GM19455 (cell line): ENCODE measurements at regions not wholly inside any gene's neighbourhood (a gene's known extent, or its start where the extent isn't known, plus 50 kb on each side); places are given as distances from the start of the nearest gene placed in this dataset.

ENCODE experiments used
- ATAC-seq: cut with Tn5 transposase; IDR thresholded peaks from one replicate; pipeline ENCODE4 v1.9.1; 2021; ENCODE audit not compliant: unreplicated experiment

DNA sequence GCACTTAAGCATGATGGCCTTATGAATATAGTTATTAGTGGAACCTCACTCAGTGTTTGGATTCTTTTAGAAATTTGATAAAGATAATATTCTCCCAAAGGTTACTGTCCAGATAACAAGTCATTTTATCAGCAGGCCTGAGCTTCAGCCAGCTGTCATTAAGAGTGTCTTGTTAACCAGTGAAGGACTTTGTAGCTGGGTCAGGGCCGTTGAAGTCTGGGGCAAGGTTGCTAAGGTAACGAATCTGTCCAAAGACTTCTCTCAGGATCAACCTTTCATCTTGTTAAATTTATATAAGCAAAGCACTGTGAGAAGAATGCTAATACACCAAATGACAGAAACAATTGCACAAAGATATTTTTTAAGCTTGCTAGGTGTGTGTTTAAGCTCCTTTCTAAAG lies 271.3 kb upstream of the TMPO start:
- no peak for ATAC-seq

DNA sequence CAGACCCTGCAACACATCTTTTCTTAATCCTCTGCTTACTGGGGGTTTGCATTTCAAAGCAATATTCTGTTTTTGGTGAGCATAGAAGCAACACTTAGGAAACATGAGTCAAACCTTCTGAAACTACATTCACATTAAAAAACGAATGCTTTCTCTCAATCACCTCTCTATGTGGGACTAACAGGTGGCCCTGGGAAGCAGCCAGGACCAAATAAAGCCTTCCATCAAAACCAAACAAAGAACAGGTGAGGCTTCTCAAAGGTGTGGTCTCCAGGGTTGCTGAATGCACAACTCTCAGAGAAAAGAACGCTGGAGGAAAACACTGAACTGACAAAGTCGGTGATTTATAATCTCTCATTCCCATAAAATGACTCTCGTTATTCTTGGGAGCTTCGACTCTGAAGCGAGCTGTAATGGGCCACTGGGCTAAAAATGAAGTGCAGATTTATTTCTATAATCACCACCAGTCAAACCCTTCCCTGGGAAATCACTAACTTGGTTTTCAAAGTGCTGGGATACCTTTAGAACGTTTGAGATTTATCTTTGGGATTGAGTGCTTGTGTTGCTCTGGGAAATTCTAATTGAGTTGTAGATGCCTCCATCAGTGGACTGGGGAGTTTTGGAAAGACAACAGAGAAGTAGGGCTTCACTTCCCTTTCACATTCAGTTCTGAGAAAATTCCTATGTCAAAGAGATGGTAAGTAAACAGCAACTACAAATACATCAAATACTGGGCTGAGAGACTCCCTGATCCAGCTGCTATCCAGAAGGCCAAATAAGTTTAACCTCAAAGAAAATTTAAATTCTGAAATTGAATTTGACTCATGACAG lies 262.0 kb upstream of the TMPO start:
- ATAC-seq: no peak

DNA sequence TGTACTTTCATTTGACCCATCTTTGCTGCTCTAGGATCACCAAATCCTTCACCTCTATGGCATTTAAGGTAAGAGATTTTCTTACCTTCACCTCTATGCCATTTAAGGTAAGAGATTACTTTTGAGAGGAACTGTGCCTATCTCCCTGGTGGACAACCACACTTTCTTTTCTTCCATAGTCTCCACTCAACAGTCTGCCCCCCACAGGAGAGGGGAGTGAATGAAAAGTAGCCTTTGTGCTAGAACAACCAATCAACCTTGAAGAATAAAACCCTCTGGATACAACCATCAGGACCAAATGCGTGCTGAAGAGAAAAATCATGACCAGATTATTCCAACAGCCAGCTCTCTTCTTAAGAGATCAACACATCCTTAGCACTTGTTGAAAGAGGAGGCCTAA lies 258.6 kb upstream of the TMPO start:
- ATAC-seq: no peak

DNA sequence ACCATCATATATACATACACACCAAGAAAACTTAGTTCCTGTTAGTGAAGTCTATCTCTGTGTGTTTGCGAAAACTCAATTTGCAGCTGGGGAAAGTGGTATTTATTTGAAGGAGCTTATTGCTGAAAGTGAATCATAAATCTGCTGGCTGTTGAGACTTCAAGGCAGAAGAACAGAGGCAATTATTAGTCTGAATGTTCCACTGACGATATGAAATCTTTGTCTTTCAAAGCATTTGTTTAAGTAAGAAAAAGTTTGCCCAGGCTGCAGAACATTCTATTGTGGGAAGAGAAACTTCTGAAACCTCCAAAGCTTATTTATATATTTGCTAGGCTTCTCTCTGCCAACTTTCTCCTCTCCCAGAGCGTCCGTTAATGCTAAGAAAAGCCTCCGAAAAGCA lies 255.7 kb upstream of the TMPO start:
- no peak for ATAC-seq

DNA sequence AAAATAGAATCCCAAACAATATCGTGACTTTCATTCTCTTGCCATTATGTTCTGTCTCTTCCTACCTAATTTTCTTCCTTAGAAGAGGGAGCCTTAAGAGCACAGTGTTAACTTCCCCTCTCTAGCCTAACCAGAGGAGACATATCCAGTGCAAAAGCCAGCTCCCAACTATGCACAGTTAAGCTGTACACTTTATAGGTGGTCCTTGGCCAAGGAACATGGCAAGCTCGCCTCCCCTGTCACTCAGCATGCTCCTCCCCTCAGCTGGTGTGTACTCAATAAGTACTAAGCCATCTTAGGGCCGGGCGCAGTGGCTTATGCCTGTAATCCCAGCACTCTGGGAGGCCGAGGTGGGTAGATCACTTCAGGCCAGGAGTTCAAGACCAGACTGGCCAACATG lies 255.1 kb upstream of the TMPO start:
- ATAC-seq: no peak

DNA sequence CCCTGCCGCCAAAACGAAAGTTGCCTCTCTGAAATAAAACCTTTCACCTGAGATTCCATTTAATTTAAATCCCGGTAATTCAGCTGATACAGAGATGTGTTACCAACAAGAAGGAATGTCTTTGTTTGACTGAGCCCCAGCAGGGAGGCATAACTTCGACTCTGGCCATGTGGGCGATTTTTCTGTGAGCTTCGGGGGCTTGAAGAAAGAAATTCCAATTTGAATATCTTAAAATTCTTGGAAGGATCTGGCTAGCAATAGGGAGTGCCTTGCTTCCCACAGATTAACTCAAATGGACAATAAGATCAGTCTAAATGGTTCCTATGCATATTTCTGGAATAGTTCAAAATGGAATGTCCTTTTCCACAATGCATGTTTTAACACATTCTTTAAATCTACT lies 252.5 kb upstream of the TMPO start:
- no peak for ATAC-seq

DNA sequence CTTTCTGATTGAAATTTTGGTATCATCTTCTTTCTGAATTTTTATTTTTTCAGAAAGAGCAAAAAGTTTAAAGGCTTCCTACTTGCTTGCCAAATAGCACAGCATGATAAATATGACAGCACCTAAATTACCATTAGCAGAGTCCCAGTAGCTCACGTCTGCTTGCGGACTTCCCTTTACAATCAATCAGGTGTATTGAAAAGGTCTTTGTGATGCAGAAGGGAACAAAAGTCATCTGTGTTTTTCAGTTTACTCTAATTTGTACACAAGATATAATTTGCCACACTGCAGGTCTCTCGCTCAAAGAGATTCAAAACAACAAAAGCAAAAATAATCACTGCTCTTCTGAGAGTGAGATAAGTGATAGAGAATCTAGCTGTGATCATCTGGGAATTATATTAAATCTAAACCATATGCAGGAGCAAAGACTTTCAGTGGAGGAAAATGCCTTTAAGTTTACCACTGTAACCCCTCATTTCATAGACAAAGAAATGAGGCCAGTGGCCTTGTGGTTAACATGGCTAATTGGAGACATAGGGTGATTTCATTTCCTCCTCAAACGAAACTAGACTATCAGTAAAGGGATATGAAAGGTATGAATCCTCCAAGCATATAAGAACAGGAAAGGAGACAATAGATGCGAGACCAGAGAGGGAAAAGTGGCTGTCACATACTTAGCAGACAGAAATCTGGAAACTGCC lies 240.8 kb upstream of the TMPO start:
- ATAC-seq: peak; percentile 84

DNA sequence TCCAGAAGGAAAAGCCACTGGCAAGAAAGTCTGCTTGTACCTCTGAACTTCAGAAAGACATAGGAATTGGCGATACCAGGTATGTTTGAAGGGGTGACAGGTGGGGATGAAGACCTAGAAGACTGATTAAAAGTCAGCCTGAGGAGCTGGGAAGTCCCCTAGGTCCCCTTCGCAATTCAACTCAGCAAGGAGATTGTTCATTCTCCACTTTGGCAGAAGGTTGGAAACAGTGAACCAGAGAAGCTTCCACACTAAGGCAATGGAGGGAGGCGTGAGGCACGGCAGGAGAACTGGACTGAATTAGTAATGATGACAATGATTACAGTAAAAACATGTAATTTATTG lies 240.3 kb upstream of the TMPO start:
- peak; percentile 38 for ATAC-seq

DNA sequence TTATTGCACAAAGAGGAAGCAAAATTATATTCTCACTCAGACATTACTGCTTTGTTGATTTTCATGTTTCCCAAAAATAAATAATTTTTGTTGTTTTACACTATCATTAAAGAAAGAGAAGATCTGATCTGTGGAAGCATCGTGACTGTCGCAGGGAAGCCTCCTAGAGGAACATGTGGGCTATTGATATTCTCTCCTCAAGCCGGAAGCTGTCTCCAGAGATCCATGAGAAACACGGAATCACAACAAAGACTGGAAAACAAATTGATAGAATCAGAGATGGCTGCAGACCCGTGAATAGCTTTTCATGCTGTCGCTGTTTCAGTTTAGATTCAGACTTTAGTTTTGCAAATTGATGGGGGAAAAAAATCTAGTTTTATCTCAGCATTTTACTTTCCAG lies 235.2 kb upstream of the TMPO start:
- ATAC-seq: no peak

DNA sequence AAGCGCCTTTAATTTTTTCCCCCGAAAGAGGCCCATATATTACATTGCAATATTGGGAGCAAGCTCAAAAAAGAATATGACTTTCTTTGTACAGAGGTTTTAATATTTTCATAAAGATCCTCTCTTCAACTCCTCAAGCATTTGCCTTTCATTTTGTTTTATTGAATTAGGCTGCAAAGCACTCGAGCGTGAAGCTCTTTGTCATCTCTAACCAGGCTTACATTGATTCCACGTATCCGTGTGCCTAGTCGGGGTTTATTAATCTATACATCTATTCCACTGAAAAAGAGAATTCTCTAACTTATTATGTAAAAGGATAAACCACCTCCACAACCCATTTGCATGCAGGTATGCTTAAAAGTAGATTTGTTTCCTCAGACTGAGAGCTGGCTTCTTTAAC lies 234.8 kb upstream of the TMPO start:
- no peak for ATAC-seq

DNA sequence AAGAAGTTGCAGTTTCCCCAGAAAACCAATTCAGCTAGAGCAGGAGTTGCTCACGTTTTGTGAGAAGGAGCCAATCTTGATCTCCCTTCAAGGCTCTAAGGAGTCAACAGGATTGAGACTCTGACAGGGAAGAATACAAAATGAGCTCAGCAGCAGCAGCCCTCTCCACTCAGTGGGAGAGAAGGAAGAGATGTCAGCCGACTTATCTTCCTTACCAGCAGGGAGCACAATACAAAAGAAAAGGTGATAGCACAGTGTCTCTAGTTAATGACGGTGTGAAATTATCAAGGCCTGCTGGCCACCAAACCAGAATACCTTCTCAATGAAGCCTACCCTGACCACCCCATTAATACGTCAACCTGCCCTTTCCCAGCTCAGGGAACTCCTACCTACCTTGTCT lies 223.6 kb upstream of the TMPO start:
- ATAC-seq: no peak

DNA sequence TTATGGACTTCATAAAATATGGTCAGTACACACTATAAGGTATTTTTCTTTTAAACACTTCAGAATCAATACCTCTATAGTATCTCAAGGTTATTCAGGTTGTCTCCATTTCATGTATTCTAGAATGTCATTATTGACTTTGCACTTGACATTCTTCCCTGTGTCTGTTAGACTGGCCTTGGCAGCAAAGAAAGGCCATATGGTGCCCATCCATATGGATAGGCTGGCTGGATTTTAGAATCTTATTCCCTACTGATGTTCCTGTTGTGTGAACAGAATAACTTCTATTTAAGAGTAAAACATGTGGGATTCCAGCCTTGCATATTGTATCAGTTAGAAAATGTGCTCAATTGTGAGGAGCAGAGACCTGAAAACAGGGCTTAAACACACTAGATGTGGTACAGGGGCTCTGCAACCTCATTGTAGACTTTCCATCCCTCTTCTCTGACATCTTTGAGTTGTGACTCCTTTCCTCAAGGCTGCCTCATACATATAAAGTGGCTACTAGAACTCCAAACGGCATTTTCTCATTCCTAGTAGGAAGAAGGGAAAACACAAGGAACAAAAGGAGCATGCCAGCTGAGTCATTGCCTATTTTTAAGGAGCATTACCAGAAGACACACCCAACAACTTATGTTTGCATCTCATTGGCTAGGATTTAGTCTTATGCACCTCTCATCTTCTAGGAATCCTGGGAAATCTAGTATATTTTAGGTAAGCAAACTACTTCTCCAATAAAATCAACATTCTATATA lies 221.2 kb upstream of the TMPO start:
- ATAC-seq: no peak

DNA sequence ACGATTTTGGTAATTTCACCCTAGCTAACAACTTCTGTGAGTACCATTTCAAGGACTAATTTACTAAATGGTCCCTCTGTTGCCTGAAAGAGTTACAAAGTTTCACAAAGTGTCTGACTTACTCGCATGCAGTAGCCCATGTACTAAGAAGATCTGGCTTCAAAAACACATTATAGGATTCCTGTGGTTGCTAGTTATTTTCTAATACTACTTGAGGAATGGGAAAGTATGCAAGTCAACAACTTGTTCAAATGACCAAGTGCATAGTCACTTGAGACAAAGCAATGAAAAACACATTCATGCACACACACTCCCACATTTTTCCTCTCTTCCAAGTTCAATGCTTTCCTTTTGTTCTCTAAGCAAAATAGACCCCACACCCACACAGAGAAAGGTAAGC lies 219.7 kb upstream of the TMPO start:
- ATAC-seq: no peak

DNA sequence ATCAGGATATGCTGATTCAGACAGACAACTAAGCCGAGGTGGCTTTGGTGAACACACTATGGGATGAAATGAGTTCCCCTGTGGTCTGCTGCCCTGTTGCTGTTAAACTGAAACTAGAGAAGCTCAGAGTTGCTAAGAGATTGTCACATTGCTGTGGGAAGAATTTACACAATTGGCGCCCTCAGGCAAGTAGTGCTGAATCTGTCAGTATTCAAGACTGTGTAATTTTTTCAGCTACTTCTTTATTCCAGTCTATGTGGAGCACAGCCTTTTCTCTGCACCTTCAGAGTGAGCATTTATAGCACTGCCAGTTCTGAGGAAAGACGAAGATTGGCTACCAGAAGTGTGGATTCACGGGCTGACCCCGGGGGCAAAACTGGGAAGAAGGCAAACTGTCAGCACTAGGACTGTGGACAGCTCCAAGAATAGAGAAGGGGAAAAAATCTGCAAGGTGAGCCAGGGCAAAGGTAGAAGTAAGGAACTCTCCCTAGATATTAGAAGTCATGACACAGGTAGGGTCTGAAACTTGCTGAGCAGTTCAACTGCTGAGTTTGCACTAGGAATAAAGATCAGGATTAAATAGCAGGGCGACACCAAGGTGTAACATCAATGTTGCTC lies 218.8 kb upstream of the TMPO start:
- ATAC-seq: no peak

DNA sequence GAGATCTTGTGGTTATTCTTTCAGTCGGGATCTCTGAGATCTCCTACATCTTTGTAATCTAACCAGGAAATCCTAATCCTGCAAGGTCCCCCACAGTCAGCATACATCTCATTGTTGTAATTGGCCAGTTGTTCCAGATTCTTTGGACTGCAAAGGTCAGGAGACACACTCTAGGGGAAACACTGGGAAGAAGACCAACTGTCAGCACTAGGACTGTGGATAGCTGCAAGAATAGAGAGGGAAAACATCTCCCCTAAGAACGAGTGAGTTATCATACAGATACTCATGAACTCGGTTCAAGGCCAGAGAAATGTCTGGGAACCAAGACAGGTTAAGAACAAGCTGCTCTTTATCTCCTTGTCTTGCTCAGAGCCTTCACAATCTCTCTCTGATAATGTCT lies 217.9 kb upstream of the TMPO start:
- no peak for ATAC-seq

DNA sequence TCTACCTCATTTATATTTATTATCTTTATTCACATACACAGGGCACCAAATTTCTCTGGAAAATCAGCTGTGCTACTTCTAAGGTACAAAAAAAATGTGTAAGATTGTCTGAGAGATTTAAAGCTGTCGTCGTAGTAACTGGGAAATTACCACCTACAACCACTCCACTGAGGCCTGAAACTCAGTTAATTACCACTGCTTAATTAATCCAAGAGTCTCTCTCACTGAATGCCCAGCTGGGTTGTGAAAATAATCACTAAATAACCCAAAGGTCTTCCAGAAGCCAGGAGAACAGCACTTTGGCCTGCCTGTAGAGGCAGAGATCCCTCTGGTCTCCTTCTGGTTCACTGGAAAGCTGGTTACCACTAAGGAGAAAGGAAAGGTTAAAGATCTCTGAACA lies 207.2 kb upstream of the TMPO start:
- no peak for ATAC-seq

DNA sequence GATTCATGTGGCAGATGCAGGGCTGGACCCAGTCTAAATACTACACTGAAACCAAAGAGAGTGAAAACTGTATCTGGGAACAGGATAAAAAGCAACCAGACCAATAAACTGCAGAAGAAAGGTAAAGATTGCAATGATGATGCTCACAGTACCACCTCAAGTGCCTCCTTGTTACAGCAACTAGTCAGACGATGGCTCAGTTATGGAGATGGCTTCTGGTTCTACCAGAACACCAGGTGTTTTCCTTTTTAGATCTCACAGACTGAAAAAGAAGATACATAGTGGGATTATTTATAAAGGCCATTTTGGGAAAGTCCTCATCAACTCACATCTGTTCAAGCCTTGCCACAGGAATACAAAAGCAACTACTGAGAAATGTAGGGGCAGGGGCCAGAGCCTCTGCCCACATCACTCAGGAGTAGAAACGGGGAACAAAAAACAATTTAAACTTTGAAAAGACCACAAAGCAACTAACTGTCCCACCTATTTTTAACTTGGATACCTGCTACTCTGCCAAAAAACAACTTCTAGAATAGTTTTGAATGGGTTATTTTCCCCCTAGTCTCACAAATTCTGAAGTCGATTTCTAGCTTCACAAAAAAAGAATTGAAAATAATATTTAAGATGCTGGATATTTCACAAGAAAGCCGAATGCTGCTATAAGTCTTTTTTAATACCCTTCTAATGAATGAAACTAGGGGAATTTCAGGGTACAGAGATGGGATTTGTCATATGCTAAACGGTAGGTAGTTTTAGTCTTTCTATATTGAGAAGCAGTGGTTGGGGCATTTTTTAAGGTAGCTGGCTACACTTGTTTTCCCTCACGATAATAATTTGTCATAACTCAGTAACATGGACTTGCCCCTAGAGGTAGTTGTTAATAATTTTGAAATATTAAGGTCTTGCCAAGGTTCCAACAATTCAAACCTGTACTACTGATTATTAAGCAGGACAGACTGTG lies 197.2 kb upstream of the TMPO start:
- no peak for ATAC-seq

DNA sequence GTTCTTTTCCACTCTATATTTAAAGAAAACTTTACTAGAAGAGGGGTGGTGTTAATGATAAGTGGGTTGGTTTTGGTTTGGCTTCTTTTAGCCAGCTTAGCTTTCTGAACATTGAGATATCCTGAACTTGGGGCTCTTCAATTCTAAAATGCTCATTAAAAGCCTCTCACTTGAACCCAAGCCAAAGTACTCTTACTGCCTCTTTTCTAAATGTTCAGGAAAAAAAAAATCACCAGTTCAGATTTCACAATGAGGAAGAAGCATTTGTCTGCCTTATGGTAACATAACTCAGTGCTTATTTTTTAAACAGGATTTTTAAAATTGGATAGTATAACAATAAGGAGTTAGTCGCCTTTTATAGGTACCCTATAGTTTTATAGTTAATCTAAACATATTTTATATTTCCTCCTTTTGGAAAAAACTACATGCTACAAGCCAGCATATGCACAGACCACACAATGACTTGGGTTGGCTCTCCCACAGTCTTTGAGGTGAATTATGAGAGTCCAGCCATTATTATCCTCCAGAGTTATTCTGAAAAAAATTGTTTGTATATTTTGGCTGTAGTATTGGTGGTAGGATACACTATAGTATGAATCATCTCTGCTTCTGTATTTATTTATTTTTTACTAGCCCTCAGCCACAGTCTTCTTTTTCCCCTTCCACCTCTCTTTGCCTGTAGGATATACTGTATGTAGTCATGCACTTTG lies 195.5 kb upstream of the TMPO start:
- no peak for ATAC-seq

DNA sequence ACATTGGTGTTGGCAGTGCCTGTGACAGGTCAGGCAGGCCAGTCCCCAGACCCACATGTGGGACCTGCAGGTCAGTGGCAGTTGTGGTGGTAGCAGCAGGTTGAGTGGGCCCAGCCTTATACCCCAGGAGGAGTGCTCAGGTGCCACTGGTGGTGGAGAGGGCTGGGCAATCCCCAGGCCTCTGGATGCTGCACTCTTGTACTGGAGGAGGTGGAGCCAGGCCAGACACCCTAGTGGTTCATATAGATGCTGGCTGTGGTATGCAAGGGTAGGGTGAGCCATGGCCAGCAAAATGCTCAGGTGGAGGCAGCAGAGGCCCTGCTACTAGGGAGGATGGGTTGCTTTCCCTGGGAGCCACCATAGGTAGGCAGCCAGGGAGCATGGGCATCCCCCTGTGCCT lies 190.4 kb upstream of the TMPO start:
- no peak for ATAC-seq

DNA sequence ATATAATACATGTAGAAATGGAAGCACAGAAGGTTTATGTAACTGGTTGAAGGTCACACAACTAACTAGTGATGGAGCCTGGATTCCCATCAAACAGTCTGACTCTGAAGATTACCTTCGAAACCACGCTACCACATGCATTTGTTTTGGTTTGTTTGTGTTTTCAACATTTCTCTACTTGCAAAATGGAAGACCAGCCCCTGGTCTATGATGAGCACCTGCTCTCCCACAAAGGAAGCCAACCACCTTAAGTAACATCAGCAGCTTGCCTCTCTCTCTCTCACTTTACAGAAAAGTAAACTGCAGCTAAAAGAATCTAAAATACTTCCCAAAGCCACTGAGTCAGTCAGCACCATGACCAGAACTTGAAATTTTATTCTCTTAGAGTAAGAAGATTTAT lies 186.9 kb upstream of the TMPO start:
- no peak for ATAC-seq
